BE2C (cell line): ENCODE measurements at regions not wholly inside any gene's neighbourhood (a gene's known extent, or its start where the extent isn't known, plus 50 kb on each side); places are given as distances from the start of the nearest gene placed in this dataset.

Experiments
- DNase-seq: peaks from one replicate; pipeline ENCODE4 v3.0.0-alpha.2; 2020
- H3K27me3 ChIP-seq: fragments of 250-450 bp; sonication (Bioruptor Pico); 2 replicates; pipeline ENCODE4 v1.5.1; 2020; ENCODE audit warnings: mild to moderate bottlenecking
- H3K36me3 ChIP-seq: fragments of 250-450 bp; sonication (Bioruptor Pico); 2 replicates; pipeline ENCODE4 v1.5.1; 2020; ENCODE audit warnings: mild to moderate bottlenecking
- H3K4me1 ChIP-seq: fragments of 250-450 bp; sonication (Bioruptor Pico); 2 replicates; pipeline ENCODE4 v1.5.1; 2020
- H3K4me3 ChIP-seq: 2 replicates; pipeline ENCODE4 v1.5.1; 2011; ENCODE audit warnings: low read depth, low read length
- H3K9me3 ChIP-seq: fragments of 250-450 bp; sonication (Bioruptor Pico); 2 replicates; pipeline ENCODE4 v1.5.1; 2020
- TF ChIP-seq, protein P1 (sequence below): IDR thresholded peaks from 2 replicates; pipeline ENCODE4 v1.5.1; 2012; ENCODE audit warnings: mild to moderate bottlenecking, low read depth, low read length

GRCh38 chr12:71009430-71010142, 89.0 kb upstream of the PTPRR start:
- H3K4me3 ChIP-seq = no peak overlapping the region
- H3K27me3 ChIP-seq = no peaks in the 10 kb centered on the region
- H3K36me3 ChIP-seq = no peaks in the 10 kb centered on the region
- peaks cover 53% of the 10 kb centered on the region for H3K4me1 ChIP-seq
- DNase-seq = no peak
- no peaks in the 10 kb centered on the region for H3K9me3 ChIP-seq
- TF ChIP-seq, protein P1, sequence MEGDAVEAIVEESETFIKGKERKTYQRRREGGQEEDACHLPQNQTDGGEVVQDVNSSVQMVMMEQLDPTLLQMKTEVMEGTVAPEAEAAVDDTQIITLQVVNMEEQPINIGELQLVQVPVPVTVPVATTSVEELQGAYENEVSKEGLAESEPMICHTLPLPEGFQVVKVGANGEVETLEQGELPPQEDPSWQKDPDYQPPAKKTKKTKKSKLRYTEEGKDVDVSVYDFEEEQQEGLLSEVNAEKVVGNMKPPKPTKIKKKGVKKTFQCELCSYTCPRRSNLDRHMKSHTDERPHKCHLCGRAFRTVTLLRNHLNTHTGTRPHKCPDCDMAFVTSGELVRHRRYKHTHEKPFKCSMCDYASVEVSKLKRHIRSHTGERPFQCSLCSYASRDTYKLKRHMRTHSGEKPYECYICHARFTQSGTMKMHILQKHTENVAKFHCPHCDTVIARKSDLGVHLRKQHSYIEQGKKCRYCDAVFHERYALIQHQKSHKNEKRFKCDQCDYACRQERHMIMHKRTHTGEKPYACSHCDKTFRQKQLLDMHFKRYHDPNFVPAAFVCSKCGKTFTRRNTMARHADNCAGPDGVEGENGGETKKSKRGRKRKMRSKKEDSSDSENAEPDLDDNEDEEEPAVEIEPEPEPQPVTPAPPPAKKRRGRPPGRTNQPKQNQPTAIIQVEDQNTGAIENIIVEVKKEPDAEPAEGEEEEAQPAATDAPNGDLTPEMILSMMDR = no peak

DNA sequence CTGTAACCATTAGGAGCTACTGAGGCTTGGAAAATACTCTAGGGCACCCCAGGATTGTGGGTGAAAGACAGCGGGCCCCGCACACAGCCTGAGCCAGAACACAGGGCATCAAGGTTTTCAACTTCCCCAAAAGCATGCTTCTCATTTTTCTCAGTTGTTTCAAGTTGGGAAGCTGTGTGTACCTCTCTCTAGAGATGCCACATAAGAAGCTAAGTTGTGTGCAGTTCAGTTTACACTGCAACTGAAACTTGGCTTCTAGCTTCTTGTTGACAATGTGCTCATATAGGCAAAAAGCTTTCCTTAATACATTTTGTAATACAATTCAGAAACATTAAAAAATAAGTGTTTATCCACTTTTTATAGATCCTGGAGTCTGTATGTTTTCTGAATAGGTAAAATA, 88.1 kb upstream of the PTPRR start:
- DNase-seq = no peak
- no peaks in the 10 kb centered on the region for H3K36me3 ChIP-seq
- no peaks in the 10 kb centered on the region for H3K27me3 ChIP-seq
- H3K9me3 ChIP-seq = no peaks in the 10 kb centered on the region
- peaks cover 60% of the 10 kb centered on the region for H3K4me1 ChIP-seq
- H3K4me3 ChIP-seq = no peak overlapping the region
- TF ChIP-seq, protein P1 = no peak

GRCh38 chr12:71007781-71008404, 87.4 kb upstream of the PTPRR start:
- H3K36me3 ChIP-seq = no peaks in the 10 kb centered on the region
- DNase-seq = no peak
- no peak overlapping the region for H3K4me3 ChIP-seq
- TF ChIP-seq, protein P1 = no peak
- peaks cover 63% of the 10 kb centered on the region for H3K4me1 ChIP-seq
- no peaks in the 10 kb centered on the region for H3K27me3 ChIP-seq
- H3K9me3 ChIP-seq = no peaks in the 10 kb centered on the region

DNA sequence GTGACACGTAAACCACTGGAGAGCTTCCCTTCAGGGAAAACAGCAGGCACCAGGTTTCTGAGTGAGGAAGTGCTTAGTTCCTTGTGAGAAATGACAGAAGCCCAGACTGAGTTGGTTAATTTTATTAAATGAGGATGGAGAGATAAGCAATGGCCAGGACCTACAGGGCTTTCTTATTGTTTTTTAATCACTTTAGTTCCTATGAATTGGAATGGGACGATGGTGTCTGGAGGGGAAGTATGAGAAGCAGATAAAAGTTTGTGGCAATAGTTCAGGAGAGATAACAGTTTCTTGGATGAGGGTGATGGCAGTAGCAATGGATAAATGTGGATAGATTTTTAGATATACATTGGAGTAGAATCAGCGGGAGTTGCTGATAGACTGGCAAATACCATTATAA, 86.5 kb upstream of the PTPRR start:
- H3K9me3 ChIP-seq = no peaks in the 10 kb centered on the region
- H3K4me3 ChIP-seq = no peak overlapping the region
- TF ChIP-seq, protein P1 = no peak
- DNase-seq = peak; percentile 58
- peaks cover 63% of the 10 kb centered on the region for H3K4me1 ChIP-seq
- H3K27me3 ChIP-seq = no peaks in the 10 kb centered on the region
- H3K36me3 ChIP-seq = no peaks in the 10 kb centered on the region

- Histone ChIP-seq H3K36me3 (no peaks in the 10 kb centered on the region), H3K9me3 (no peaks in the 10 kb centered on the region), H3K27me3 (no peaks in the 10 kb centered on the region), H3K4me1 (peaks cover 59% of the 10 kb centered on the region), H3K4me3 (peak overlapping the region; percentile 1; the same call in 1 of the 2 replicates)
- TF ChIP-seq, protein P1 = no peak
- DNase-seq = peak; percentile 40
Measured at GRCh38 chr12:71005166-71005565, 84.6 kb upstream of the PTPRR start.

DNA sequence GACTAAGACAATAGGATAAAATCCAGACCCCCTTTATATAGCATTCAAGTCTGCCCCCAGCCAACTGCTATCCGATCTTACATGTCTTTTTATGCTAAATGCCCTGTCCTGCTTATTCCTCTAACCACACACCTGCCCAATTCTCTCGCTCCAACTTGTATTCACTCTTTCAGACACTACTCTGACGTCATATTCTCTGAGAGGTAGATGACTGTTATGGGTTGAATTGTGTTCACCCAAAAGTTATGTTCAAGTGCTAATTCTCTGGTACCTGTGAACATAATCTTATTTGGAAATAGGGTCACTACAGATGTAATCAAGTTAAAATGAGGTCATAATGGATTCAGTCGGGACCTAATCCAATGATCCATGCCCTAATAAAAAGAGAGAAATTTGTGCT, 84.0 kb upstream of the PTPRR start:
- TF ChIP-seq, protein P1 = no peak
- Histone ChIP-seq H3K27me3 (no peaks in the 10 kb centered on the region), H3K4me1 (peaks cover 53% of the 10 kb centered on the region), H3K4me3 (peak overlapping the region; percentile 1), H3K36me3 (no peaks in the 10 kb centered on the region), H3K9me3 (no peaks in the 10 kb centered on the region)
- no peak for DNase-seq
